Endothelial cell of umbilical vein (primary cell): ENCODE measurements at regions not wholly inside any gene's neighbourhood (a gene's known extent, or its start where the extent isn't known, plus 50 kb on each side); places are given as distances from the start of the nearest gene placed in this dataset.

Experiments
- BruUV-seq: library from RNA; stranded (reverse); fragments of 400-500 nt; replicated peaks from 2 replicates; lab custom pipeline; 2021; lab: Mats Ljungman, UMichigan
- CTCF ChIA-PET: fragments of 300-600, 350-600 bp; sonication (Branson Sonifier 250); formaldehyde crosslinking; loops from one replicate; lab custom pipeline; 2021; ENCODE audit warnings: antibody characterized with exemption, inconsistent platforms; lab: Charles Lee
- POLR2A ChIA-PET: fragments of 300-600, 350-600 bp; sonication (Branson Sonifier 250); formaldehyde crosslinking; loops from one replicate; lab custom pipeline; 2021; ENCODE audit warnings: antibody characterized with exemption, inconsistent platforms; lab: Charles Lee
- DNase-seq: peaks from one replicate; pipeline ENCODE4 v3.0.0-alpha.2; 2011; ENCODE audit warnings: low read depth, low spot score
- FAIRE-seq: peaks from 2 replicates; lab custom pipeline; 2011; peaks lifted over from hg19 to GRCh38; lab: Jason Lieb, UNC
- H2AFZ ChIP-seq: 2 replicates; pipeline ENCODE4 v1.6.0; 2012; ENCODE audit warnings: low read depth, low read length, control low read depth, inconsistent platforms
- H3K27ac ChIP-seq: 2 replicates; pipeline ENCODE4 v1.5.1; 2011; ENCODE audit warnings: low read depth, mild to moderate bottlenecking, control low read depth, low read length, moderate library complexity; ENCODE audit not compliant: insufficient read depth
- H3K27me3 ChIP-seq, 2 experiments: 2 replicates each; pipeline versions ENCODE4 v1.6.0 to v1.6.1; 2011; ENCODE audit warnings: low read length in 2 of 2, mixed read lengths in 1 of 2; ENCODE audit not compliant: control insufficient read depth in 2 of 2, insufficient read depth in 2 of 2
- H3K36me3 ChIP-seq, 2 experiments: 2 replicates in 1 of 2; 3 replicates in 1 of 2; pipeline ENCODE4 v1.5.1; 2011; ENCODE audit warnings: low read length in 2 of 2, mild to moderate bottlenecking in 1 of 2, moderate library complexity in 1 of 2; ENCODE audit not compliant: control insufficient read depth in 2 of 2, insufficient read depth in 2 of 2; ENCODE audit errors: extremely low read depth in 1 of 2
- H3K4me1 ChIP-seq: 3 replicates; pipeline ENCODE4 v1.5.1; 2011; ENCODE audit warnings: mild to moderate bottlenecking, low read length; ENCODE audit not compliant: control insufficient read depth, insufficient read depth; ENCODE audit errors: extremely low read depth
- H3K4me2 ChIP-seq: 2 replicates; pipeline ENCODE4 v1.6.1; 2011; ENCODE audit warnings: low read length, control low read depth, mixed read lengths; ENCODE audit not compliant: insufficient read depth
- H3K4me3 ChIP-seq, 3 experiments: fragments of 200-600 bp in 1 of 3; sonication (generic), shearing (Covaris generic) in 1 of 3; replicated peaks in 1 of 3; 2 replicates each; pipeline ENCODE4 v1.5.1; 2011 to 2016; ENCODE audit warnings: control low read depth in 3 of 3, low read length in 3 of 3, mild to moderate bottlenecking in 2 of 3, inconsistent platforms in 1 of 3, low read depth in 1 of 3, moderate library complexity in 1 of 3; ENCODE audit not compliant: insufficient read depth in 1 of 3
- H3K79me2 ChIP-seq: 2 replicates; pipeline ENCODE4 v1.6.0; 2012; ENCODE audit warnings: low read length, inconsistent platforms; ENCODE audit not compliant: control insufficient read depth, insufficient read depth
- H3K9ac ChIP-seq: replicated peaks from 2 replicates; pipeline ENCODE3; 2011; ENCODE audit warnings: low read length, control low read depth; ENCODE audit not compliant: insufficient read depth; ENCODE audit errors: extremely low read depth
- H3K9me1 ChIP-seq: replicated peaks from 3 replicates; pipeline ENCODE4 v1.6.0; 2011; ENCODE audit warnings: mild to moderate bottlenecking, low read length; ENCODE audit not compliant: control insufficient read depth, insufficient read depth; ENCODE audit errors: extremely low read depth
- H3K9me3 ChIP-seq: replicated peaks from 2 replicates; pipeline ENCODE4 v1.5.1; 2012; ENCODE audit warnings: low read length, inconsistent platforms; ENCODE audit not compliant: control insufficient read depth, insufficient read depth
- H4K20me1 ChIP-seq: replicated peaks from 2 replicates; pipeline ENCODE3; 2011; ENCODE audit warnings: mild to moderate bottlenecking, low read length; ENCODE audit not compliant: control insufficient read depth, insufficient read depth; ENCODE audit errors: extremely low read depth
- EZH2 ChIP-seq: IDR thresholded peaks from 2 replicates; pipeline ENCODE4 v1.6.1; 2012; ENCODE audit warnings: borderline replicate concordance, low read depth, mild to moderate bottlenecking, moderate library complexity, low read length, inconsistent platforms; ENCODE audit not compliant: severe bottlenecking
- FOS ChIP-seq: IDR thresholded peaks from 2 replicates; pipeline ENCODE4 v1.6.1; 2011; ENCODE audit warnings: mild to moderate bottlenecking, low read length, moderate library complexity, borderline replicate concordance; ENCODE audit not compliant: insufficient read depth
- GATA2 ChIP-seq: IDR thresholded peaks from 2 replicates; pipeline ENCODE4 v1.7.0; 2011; ENCODE audit warnings: low read depth, mild to moderate bottlenecking, moderate library complexity, mixed read lengths, low read length; ENCODE audit not compliant: insufficient read length, insufficient read depth
- JUN ChIP-seq: IDR thresholded peaks from 2 replicates; pipeline ENCODE4 v1.6.1; 2011; ENCODE audit warnings: borderline replicate concordance, low read depth; ENCODE audit not compliant: insufficient read length, insufficient read depth
- MYC ChIP-seq: IDR thresholded peaks from one replicate; pipeline ENCODE4 v1.6.1; 2011; ENCODE audit warnings: mild to moderate bottlenecking, low read depth, low read length
- POLR2A ChIP-seq: IDR thresholded peaks from 2 replicates; pipeline ENCODE4 v1.6.1; 2012; ENCODE audit warnings: low read depth, mild to moderate bottlenecking, control low read depth, low read length
- POLR2AphosphoS5 ChIP-seq: IDR thresholded peaks from 2 replicates; pipeline ENCODE4 v1.6.1; 2012; ENCODE audit warnings: low read depth, mild to moderate bottlenecking, control low read depth, low read length, moderate library complexity; ENCODE audit not compliant: insufficient read depth
- dilution Hi-C: fragments of 300-500 bp; cut with MboI; formaldehyde crosslinking; loops from one replicate; pipeline ENCODE4 v1.15.0; 2019; ENCODE audit warnings: low sequenced_read_pairs; ENCODE audit not compliant: extremely low pct_ligation_motif_present
- intact Hi-C: fragments of 100-400 bp; cut with micrococcal nuclease; formaldehyde crosslinking; loops from one replicate; pipeline ENCODE4 v1.10.0; 2022
- TF ChIP-seq, protein P1 (sequence below), 2 donors: IDR thresholded peaks; 1 replicate in 1 of 2; 2 replicates in 1 of 2; pipeline ENCODE4 v1.5.1; 2011; ENCODE audit warnings: low read length in 2 of 2, mild to moderate bottlenecking in 2 of 2, moderate library complexity in 2 of 2, control low read depth in 1 of 2, inconsistent platforms in 1 of 2, low read depth in 1 of 2; ENCODE audit not compliant: insufficient read depth in 1 of 2; ENCODE audit errors: extremely low read depth in 1 of 2
- TF ChIP-seq, protein P2 (sequence below): IDR thresholded peaks from 2 replicates; pipeline ENCODE4 v1.6.1; 2011; ENCODE audit not compliant: insufficient read depth, insufficient read length

DNA sequence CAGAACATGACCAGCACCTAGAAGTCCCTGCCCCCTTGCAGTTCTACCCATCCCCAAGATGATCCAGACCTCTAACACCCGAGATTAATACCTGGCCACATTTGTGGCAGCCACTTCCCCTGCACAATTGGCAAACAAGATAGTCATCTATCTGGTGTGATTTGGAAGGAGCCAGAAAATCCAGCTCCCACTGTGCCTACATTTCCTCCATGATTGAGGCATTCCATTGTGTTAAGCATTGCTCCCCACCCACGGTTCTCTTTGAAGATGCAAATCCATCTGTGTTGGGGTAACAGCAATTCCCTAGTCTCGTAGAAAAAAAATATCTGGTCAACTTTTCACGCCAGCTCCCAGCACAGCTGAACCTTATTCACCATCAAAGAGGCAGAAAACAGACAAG is 405.0 kb downstream of the BCOR start:
- intact Hi-C loops (no loop called here), dilution Hi-C loops (no loop called here)
- TF ChIP-seq FOS (no peak), JUN (no peak), POLR2A (no peak), GATA2 (no peak), EZH2 (no peak)
- TF ChIP-seq, protein P1, sequence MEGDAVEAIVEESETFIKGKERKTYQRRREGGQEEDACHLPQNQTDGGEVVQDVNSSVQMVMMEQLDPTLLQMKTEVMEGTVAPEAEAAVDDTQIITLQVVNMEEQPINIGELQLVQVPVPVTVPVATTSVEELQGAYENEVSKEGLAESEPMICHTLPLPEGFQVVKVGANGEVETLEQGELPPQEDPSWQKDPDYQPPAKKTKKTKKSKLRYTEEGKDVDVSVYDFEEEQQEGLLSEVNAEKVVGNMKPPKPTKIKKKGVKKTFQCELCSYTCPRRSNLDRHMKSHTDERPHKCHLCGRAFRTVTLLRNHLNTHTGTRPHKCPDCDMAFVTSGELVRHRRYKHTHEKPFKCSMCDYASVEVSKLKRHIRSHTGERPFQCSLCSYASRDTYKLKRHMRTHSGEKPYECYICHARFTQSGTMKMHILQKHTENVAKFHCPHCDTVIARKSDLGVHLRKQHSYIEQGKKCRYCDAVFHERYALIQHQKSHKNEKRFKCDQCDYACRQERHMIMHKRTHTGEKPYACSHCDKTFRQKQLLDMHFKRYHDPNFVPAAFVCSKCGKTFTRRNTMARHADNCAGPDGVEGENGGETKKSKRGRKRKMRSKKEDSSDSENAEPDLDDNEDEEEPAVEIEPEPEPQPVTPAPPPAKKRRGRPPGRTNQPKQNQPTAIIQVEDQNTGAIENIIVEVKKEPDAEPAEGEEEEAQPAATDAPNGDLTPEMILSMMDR (IDR thresholded peaks at IDR 0.05; ENCODE audit: extremely low read depth in 1 of 2, insufficient read depth in 1 of 2, low read depth in 1 of 2, low read length in 2 of 2) = no peak
- TF ChIP-seq, protein P2, sequence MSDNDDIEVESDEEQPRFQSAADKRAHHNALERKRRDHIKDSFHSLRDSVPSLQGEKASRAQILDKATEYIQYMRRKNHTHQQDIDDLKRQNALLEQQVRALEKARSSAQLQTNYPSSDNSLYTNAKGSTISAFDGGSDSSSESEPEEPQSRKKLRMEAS = no peak
- peaks cover 7% of the 10 kb centered on the region for H3K4me1 ChIP-seq
- no peaks in the 10 kb centered on the region for H3K9me1 ChIP-seq
- H3K79me2 ChIP-seq = no peaks in the 10 kb centered on the region
- H2AFZ ChIP-seq = no peak overlapping the region
- no peak overlapping the region for H3K4me2 ChIP-seq
- ChIA-PET CTCF (no interaction called here), POLR2A (no interaction called here)
- no peaks in the 10 kb centered on the region for H3K9me3 ChIP-seq
- H3K9ac ChIP-seq = no peak overlapping the region
- no peak for FAIRE-seq
- H3K4me3 ChIP-seq = no peak overlapping the region
- no peaks in the 10 kb centered on the region for H4K20me1 ChIP-seq
- H3K36me3 ChIP-seq = no peaks in the 10 kb centered on the region
- DNase-seq = no peak
- peaks cover 0 to 5% of the 10 kb centered on the region in 2 experiments for H3K27me3 ChIP-seq
- H3K27ac ChIP-seq = no peak overlapping the region
- BruUV-seq = no TSS peak

DNA sequence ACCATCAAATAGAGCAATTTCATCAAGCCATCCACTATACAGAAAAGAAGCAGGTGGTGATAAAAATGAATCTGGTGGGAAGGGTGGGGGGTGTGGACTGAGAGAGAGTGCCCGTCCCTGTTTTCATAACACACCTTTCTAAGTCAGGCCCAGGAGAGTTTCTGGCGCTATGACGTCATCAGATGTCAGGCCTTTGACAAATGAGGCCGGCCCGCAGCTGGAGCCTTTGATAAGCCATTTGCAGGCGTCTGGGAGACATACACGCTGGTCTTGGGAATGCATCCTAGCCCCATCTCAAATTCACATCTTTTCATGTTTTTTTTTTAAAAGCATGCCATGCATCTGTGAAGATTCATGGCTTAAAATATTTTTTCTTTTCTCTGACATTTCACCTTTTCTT is 404.5 kb downstream of the BCOR start:
- H3K9ac ChIP-seq = no peak overlapping the region
- no peak overlapping the region for H3K4me2 ChIP-seq
- no peak for DNase-seq
- no peak overlapping the region for H2AFZ ChIP-seq
- H3K4me3 ChIP-seq = no peak overlapping the region
- peaks cover 2% of the 10 kb centered on the region for H3K4me1 ChIP-seq
- no peaks in the 10 kb centered on the region for H3K79me2 ChIP-seq
- H3K27ac ChIP-seq = no peak overlapping the region
- dilution Hi-C loops (no loop called here), intact Hi-C loops (no loop called here)
- no peaks in the 10 kb centered on the region for H3K36me3 ChIP-seq
- FAIRE-seq = no peak
- CTCF ChIA-PET = no interaction called here
- H3K9me1 ChIP-seq = no peaks in the 10 kb centered on the region
- no TSS peak for BruUV-seq
- H3K27me3 ChIP-seq = peaks cover 0 to 5% of the 10 kb centered on the region in 2 experiments
- H4K20me1 ChIP-seq = no peaks in the 10 kb centered on the region
- H3K9me3 ChIP-seq = no peaks in the 10 kb centered on the region
- TF ChIP-seq MYC (no peak), GATA2 (no peak), FOS (no peak), POLR2A (no peak), EZH2 (no peak), JUN (no peak), POLR2AphosphoS5 (no peak)
- TF ChIP-seq, protein P2 = no peak
- TF ChIP-seq, protein P1 (IDR thresholded peaks at IDR 0.05; ENCODE audit: extremely low read depth in 1 of 2, insufficient read depth in 1 of 2, low read depth in 1 of 2, low read length in 2 of 2) = no peak
- POLR2A ChIA-PET = no interaction called here
